Limb (tissue), 2 donors: ENCODE measurements at regions not wholly inside any gene's neighbourhood (a gene's known extent, or its start where the extent isn't known, plus 50 kb on each side); places are given as distances from the start of the nearest gene placed in this dataset.
A peak's percentile ranks its signal among the peaks of the same experiment; 100 is the strongest.

Experiments
- DNase-seq, 2 donors: peaks; one replicate each; pipeline ENCODE4 v3.0.0-alpha.2; 2016; ENCODE audit errors: extremely low spot score in 2 of 2

GRCh38 chr18:75546964-75547363 lies 119.5 kb upstream of the SMIM21 start:
- DNase-seq = no peak

- DNase-seq = no peak
Measured at GRCh38 chr18:75545189-75545588, 117.7 kb upstream of the SMIM21 start.

- no peak for DNase-seq
Measured at GRCh38 chr18:75544496-75544895, 117.0 kb upstream of the SMIM21 start.

GRCh38 chr18:75544051-75544481 lies 116.6 kb upstream of the SMIM21 start:
- no peak for DNase-seq

- no peak for DNase-seq
Measured at GRCh38 chr18:75538727-75539126, 111.2 kb upstream of the SMIM21 start.

- DNase-seq = no peak
Measured at GRCh38 chr18:75533950-75534349, 106.4 kb upstream of the SMIM21 start.

GRCh38 chr18:75533209-75533608 lies 105.7 kb upstream of the SMIM21 start:
- no peak for DNase-seq

- DNase-seq = no peak
Measured at GRCh38 chr18:75531851-75532459, 104.5 kb upstream of the SMIM21 start.

GRCh38 chr18:75531212-75531850 lies 103.8 kb upstream of the SMIM21 start:
- DNase-seq = no peak

- no peak for DNase-seq
Measured at GRCh38 chr18:75530566-75531211, 103.2 kb upstream of the SMIM21 start.

GRCh38 chr18:75530118-75530517 lies 102.6 kb upstream of the SMIM21 start:
- no peak for DNase-seq

GRCh38 chr18:75529394-75529793 lies 101.9 kb upstream of the SMIM21 start:
- peak in 1 of 2 donors; percentile 70 for DNase-seq

GRCh38 chr18:75527848-75528685 lies 100.6 kb upstream of the SMIM21 start:
- no peak for DNase-seq

GRCh38 chr18:75526038-75526437 lies 98.5 kb upstream of the SMIM21 start:
- DNase-seq = no peak

- DNase-seq = no peak
Measured at GRCh38 chr18:75525331-75525730, 97.8 kb upstream of the SMIM21 start.

GRCh38 chr18:75524841-75525240 lies 97.3 kb upstream of the SMIM21 start:
- no peak for DNase-seq

GRCh38 chr18:75524181-75524580 lies 96.7 kb upstream of the SMIM21 start:
- no peak for DNase-seq

- DNase-seq = no peak
Measured at GRCh38 chr18:75521816-75522215, 94.3 kb upstream of the SMIM21 start.

- no peak for DNase-seq
Measured at GRCh38 chr18:75518007-75518406, 90.5 kb upstream of the SMIM21 start.

GRCh38 chr18:75517286-75517685 lies 89.8 kb upstream of the SMIM21 start:
- no peak for DNase-seq

GRCh38 chr18:75507636-75508035 lies 80.1 kb upstream of the SMIM21 start:
- no peak for DNase-seq

- DNase-seq = no peak
Measured at GRCh38 chr18:75506913-75507312, 79.4 kb upstream of the SMIM21 start.
